GM12878 (cell line): ENCODE measurements at regions not wholly inside any gene's neighbourhood (a gene's known extent, or its start where the extent isn't known, plus 50 kb on each side); places are given as distances from the start of the nearest gene placed in this dataset.
A peak's percentile ranks its signal among the peaks of the same experiment; 100 is the strongest.

ENCODE experiments used
- ATAC-seq: fragments of 200-7000 bp; cut with Tn5 transposase; 3 replicates; pipeline ENCODE4 v1.9.1; 2020; ENCODE audit warnings: mild to moderate bottlenecking, moderate library complexity
- BruUV-seq: library from RNA; stranded (reverse); fragments of 400-500 nt; replicated peaks from 2 replicates; lab custom pipeline; 2021; lab: Mats Ljungman, UMichigan
- CTCF ChIA-PET: fragments of 300-600 bp; sonication (Branson Sonifier 250); formaldehyde crosslinking; extraction: SDS; loops from one replicate; lab custom pipeline; 2021; ENCODE audit warnings: inconsistent platforms; lab: Yijun Ruan, JAX
- POLR2A ChIA-PET: fragments of 350-600 bp; formaldehyde crosslinking; extraction: SDS; loops from one replicate; lab custom pipeline; 2021; ENCODE audit warnings: inconsistent platforms; lab: Charles Lee
- RAD21 ChIA-PET: fragments of 300-600 bp; sonication (Branson Sonifier 250); formaldehyde crosslinking; loops from one replicate; lab custom pipeline; 2023; ENCODE audit warnings: antibody characterized with exemption; ENCODE audit not compliant: unreplicated experiment; lab: Charles Lee
- SMC1A ChIA-PET: fragments of 300-600 bp; sonication (Branson Sonifier 250); formaldehyde crosslinking; loops from one replicate; lab custom pipeline; 2023; ENCODE audit not compliant: unreplicated experiment, uncharacterized antibody; lab: Charles Lee
- DNase-seq: peaks from one replicate; pipeline ENCODE4 v3.0.0-alpha.2; 2011; ENCODE audit warnings: low read depth, low spot score
- FAIRE-seq: peaks from 3 replicates; lab custom pipeline; 2011; peaks lifted over from hg19 to GRCh38; lab: Jason Lieb, UNC
- H2AFZ ChIP-seq: 2 replicates; pipeline ENCODE4 v1.6.0; 2011; ENCODE audit warnings: low read depth, low read length, control low read depth; ENCODE audit not compliant: control insufficient read depth
- H3K27ac ChIP-seq: 2 replicates; pipeline ENCODE4 v1.5.1; 2011; ENCODE audit warnings: control low read depth; ENCODE audit not compliant: control insufficient read depth, insufficient read depth
- H3K27me3 ChIP-seq, 2 experiments: replicated peaks in 1 of 2; 2 replicates each; pipeline versions ENCODE4 v1.6.0 to v1.6.1; 2011; ENCODE audit warnings: low read length in 1 of 2; ENCODE audit not compliant: control insufficient read depth in 2 of 2, insufficient read depth in 2 of 2
- H3K36me3 ChIP-seq, 2 experiments: 2 replicates each; pipeline ENCODE4 v1.5.1; 2011; ENCODE audit warnings: low read length in 1 of 2; ENCODE audit not compliant: control insufficient read depth in 2 of 2, insufficient read depth in 2 of 2
- H3K4me1 ChIP-seq: 2 replicates; pipeline ENCODE4 v1.6.1; 2011; ENCODE audit warnings: mild to moderate bottlenecking, low read length, moderate library complexity, mixed read lengths; ENCODE audit not compliant: control insufficient read depth, insufficient read depth
- H3K4me2 ChIP-seq: 2 replicates; pipeline ENCODE4 v1.6.0; 2011; ENCODE audit warnings: control low read depth; ENCODE audit not compliant: control insufficient read depth, insufficient read depth
- H3K4me3 ChIP-seq: fragments of 200-600 bp; sonication (generic); 2 replicates; pipeline ENCODE4 v1.5.1; 2016
- H3K79me2 ChIP-seq: 2 replicates; pipeline ENCODE4 v1.6.0; 2011; ENCODE audit warnings: low read length; ENCODE audit not compliant: control insufficient read depth, insufficient read depth
- H3K9ac ChIP-seq: 2 replicates; pipeline ENCODE4 v1.8.0; 2011; ENCODE audit warnings: low read length, control low read depth, mixed read lengths; ENCODE audit not compliant: control insufficient read depth, insufficient read depth
- H3K9me3 ChIP-seq: replicated peaks from 3 replicates; pipeline ENCODE4 v1.5.1; 2011; ENCODE audit warnings: mild to moderate bottlenecking, low read length; ENCODE audit not compliant: control insufficient read depth, insufficient read depth
- H4K20me1 ChIP-seq: 2 replicates; pipeline ENCODE4 v1.6.0; 2011; ENCODE audit not compliant: control insufficient read depth, insufficient read depth
- CBX5 ChIP-seq: sonication (generic); IDR thresholded peaks from 2 replicates; pipeline ENCODE4 v1.6.1; 2016; ENCODE audit warnings: low read depth, moderate library complexity, mild to moderate bottlenecking, inconsistent platforms
- CHD4 ChIP-seq: fragments of 200-600 bp; sonication (generic); IDR thresholded peaks from 2 replicates; pipeline ENCODE4 v1.6.1; 2016; ENCODE audit warnings: mild to moderate bottlenecking
- ESRRA ChIP-seq: IDR thresholded peaks from 2 replicates; pipeline ENCODE4 v1.6.1; 2012; ENCODE audit warnings: mild to moderate bottlenecking, low read length, improper control_type of control experiment
- RBBP5 ChIP-seq: fragments of 200-600 bp; sonication (generic); conservative IDR thresholded peaks from 2 replicates; pipeline ENCODE4 v1.6.1; 2016
- STAT1 ChIP-seq: fragments of 450-650 bp; conservative IDR thresholded peaks from 2 replicates; pipeline ENCODE4 v1.6.1; 2014; ENCODE audit warnings: antibody characterized with exemption, mild to moderate bottlenecking
- TBL1XR1 ChIP-seq: IDR thresholded peaks from 2 replicates; pipeline ENCODE4 v1.6.1; 2012; ENCODE audit warnings: low read depth, low read length, improper control_type of control experiment
- WRNIP1 ChIP-seq: IDR thresholded peaks from 2 replicates; pipeline ENCODE4 v1.6.1; 2011; ENCODE audit warnings: low read depth, low read length, improper control_type of control experiment, borderline replicate concordance
- whole genome bisulfite sequencing: methylation state at CpG from one replicate; pipeline ENCODE4 v1.1.6; 2016; ENCODE audit warnings: low lambda C conversion rate; ENCODE audit not compliant: insufficient replicate concordance, insufficient coverage; ENCODE audit errors: missing lambda C conversion rate; 5-methylcytosine and 5-hydroxymethylcytosine counted together
- in situ Hi-C: fragments of 300-500 bp; cut with MboI; formaldehyde crosslinking; loops from 9 replicates; pipeline ENCODE4 v1.14.3; 2018; ENCODE audit warnings: mixed read lengths
- intact Hi-C: fragments of 100-400 bp; cut with micrococcal nuclease; formaldehyde crosslinking; loops from one replicate; pipeline ENCODE4 v1.14.2; 2022; ENCODE audit not compliant: unreplicated experiment
- TF ChIP-seq, protein P1 (sequence below): fragments of 450-650 bp; IDR thresholded peaks from 2 replicates; pipeline ENCODE4 v1.6.1; 2017; ENCODE audit warnings: mild to moderate bottlenecking, low read depth, inconsistent platforms; ENCODE audit not compliant: poor library complexity, severe bottlenecking
- TF ChIP-seq, protein P2 (sequence below): IDR thresholded peaks from 2 replicates; pipeline ENCODE4 v1.6.1; 2011; ENCODE audit warnings: borderline replicate concordance, low read depth, mild to moderate bottlenecking, moderate library complexity, mixed read lengths, low read length; ENCODE audit not compliant: insufficient read depth; ENCODE audit errors: extremely low read length

DNA sequence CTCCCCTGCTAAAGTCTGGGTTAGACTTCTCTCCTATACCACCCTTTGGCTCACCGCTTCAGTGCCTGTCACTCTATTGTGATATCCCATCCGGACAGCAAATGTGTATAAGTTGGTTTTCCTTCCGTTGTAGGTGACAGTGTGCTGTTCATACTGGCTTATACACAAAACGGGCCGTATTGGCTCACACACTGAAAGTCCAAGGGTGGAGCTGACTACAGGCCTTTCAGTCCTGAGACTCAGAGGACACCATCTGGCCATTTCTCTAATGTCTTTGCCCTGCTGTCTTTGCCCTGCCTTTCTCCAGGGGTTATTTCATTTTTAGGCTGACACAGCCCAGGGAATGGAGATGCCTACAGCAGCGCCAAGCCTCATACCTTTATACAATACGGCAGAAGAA, 90.7 kb downstream of the URB2 start (continued):
- TF ChIP-seq CHD4 (no peak), CBX5 (no peak), WRNIP1 (no peak), RBBP5 (no peak)
- TF ChIP-seq, protein P1, sequence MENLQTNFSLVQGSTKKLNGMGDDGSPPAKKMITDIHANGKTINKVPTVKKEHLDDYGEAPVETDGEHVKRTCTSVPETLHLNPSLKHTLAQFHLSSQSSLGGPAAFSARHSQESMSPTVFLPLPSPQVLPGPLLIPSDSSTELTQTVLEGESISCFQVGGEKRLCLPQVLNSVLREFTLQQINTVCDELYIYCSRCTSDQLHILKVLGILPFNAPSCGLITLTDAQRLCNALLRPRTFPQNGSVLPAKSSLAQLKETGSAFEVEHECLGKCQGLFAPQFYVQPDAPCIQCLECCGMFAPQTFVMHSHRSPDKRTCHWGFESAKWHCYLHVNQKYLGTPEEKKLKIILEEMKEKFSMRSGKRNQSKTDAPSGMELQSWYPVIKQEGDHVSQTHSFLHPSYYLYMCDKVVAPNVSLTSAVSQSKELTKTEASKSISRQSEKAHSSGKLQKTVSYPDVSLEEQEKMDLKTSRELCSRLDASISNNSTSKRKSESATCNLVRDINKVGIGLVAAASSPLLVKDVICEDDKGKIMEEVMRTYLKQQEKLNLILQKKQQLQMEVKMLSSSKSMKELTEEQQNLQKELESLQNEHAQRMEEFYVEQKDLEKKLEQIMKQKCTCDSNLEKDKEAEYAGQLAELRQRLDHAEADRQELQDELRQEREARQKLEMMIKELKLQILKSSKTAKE, result no peak

DNA sequence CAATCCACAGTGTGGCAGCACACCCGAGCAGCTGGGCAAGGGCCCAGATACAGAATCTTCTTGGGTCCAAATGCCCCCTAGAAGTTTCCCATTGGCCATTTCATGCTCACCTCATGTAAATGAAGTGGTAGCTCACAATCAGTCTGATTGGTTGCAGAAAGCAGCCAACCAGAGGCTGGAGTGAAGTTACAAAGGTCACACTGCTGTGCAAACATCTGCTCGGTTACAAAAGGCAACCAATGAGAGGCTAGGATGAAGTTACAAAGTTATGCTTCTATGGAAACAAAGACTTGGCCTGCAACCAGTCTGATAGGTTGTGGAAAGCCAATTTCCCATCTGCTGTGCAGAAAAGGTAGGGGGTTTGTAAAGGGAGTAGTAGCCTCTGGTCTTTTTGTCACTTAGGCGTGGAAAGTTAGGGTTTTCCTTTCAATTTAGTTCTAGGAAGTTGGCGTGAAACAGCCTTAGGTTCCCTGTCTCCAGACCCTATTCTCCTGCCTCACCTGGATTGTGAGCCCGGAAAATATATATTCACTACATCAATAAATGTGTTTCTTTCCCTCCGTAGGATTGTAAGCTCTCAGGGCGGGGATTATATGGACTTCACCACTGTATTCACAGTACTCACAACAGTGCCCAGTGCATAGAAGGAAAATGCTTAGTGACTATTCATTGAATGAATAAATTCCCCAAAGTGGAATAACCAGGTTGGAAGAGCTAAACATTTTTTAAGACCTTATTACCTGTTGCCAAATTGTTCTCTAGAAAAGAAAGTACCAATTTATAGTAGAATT, 91.9 kb downstream of the URB2 start:
- no peak overlapping the region for H3K27ac ChIP-seq
- in situ Hi-C loops, result no loop called here
- intact Hi-C loops, result no loop called here
- peak; percentile 61 for FAIRE-seq
- no peaks in the 10 kb centered on the region; the same call in 2 of the 3 replicates for H3K9me3 ChIP-seq
- CTCF ChIA-PET, result interaction anchor here (0.7 to 1.6 kb wide), 3 partner anchors 57 to 591 kb away, joined by 3 to 4 read pairs (median 4); no protein-coding TSS in a partner anchor
- DNase-seq, result no peak
- no peak overlapping the region for H3K4me3 ChIP-seq
- H3K27me3 ChIP-seq, result no peaks in the 10 kb centered on the region
- SMC1A ChIA-PET, result interaction anchor here (1.3 to 1.8 kb wide), 2 partner anchors 392 to 584 kb away, joined by 3 read pairs; no protein-coding TSS in a partner anchor
- peak; percentile 72 for ATAC-seq
- no peaks in the 10 kb centered on the region for H3K36me3 ChIP-seq
- no peaks in the 10 kb centered on the region for H4K20me1 ChIP-seq
- H3K9ac ChIP-seq, result no peak overlapping the region
- RAD21 ChIA-PET, result no interaction called here
- no peak overlapping the region for H2AFZ ChIP-seq
- BruUV-seq, result no TSS peak
- no peaks in the 10 kb centered on the region for H3K4me1 ChIP-seq
- no peak overlapping the region for H3K4me2 ChIP-seq
- POLR2A ChIA-PET, result interaction anchor here (0.5 kb wide), 1 partner anchor 403 kb away, joined by 5 read pairs; no protein-coding TSS in a partner anchor
- 50% methylated on average over 7 of the region's 7 CpGs for WGBS
- H3K79me2 ChIP-seq, result no peaks in the 10 kb centered on the region
- TF ChIP-seq TBL1XR1 (no peak), ESRRA (no peak), STAT1 (no peak)
- TF ChIP-seq, protein P2, sequence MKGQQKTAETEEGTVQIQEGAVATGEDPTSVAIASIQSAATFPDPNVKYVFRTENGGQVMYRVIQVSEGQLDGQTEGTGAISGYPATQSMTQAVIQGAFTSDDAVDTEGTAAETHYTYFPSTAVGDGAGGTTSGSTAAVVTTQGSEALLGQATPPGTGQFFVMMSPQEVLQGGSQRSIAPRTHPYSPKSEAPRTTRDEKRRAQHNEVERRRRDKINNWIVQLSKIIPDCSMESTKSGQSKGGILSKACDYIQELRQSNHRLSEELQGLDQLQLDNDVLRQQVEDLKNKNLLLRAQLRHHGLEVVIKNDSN, result no peak
- TF ChIP-seq, all 136 proteins: peak for 0
